Adipocyte (in vitro differentiated cells): ENCODE measurements at regions not wholly inside any gene's neighbourhood (a gene's known extent, or its start where the extent isn't known, plus 50 kb on each side); places are given as distances from the start of the nearest gene placed in this dataset.

Source experiments
- DNase-seq: peaks from one replicate; pipeline ENCODE4 v3.0.0-alpha.2; 2015; ENCODE audit warnings: low read depth
- H3K27me3 ChIP-seq: replicated peaks from 2 replicates; pipeline ENCODE4 v1.7.0; 2013; ENCODE audit warnings: mild to moderate bottlenecking, low read length, moderate library complexity; ENCODE audit not compliant: control insufficient read depth, insufficient read depth
- H3K36me3 ChIP-seq: 2 replicates; pipeline ENCODE4 v1.7.0; 2013; ENCODE audit warnings: low read length, mild to moderate bottlenecking, moderate library complexity; ENCODE audit not compliant: control insufficient read depth, insufficient read depth, severe bottlenecking
- H3K4me1 ChIP-seq: 2 replicates; pipeline ENCODE4 v1.7.0; 2013; ENCODE audit warnings: mild to moderate bottlenecking, low read length, moderate library complexity; ENCODE audit not compliant: control insufficient read depth, insufficient read depth
- H3K4me3 ChIP-seq: 2 replicates; pipeline ENCODE4 v1.7.0; 2013; ENCODE audit warnings: mild to moderate bottlenecking, low read length, moderate library complexity
- H3K9ac ChIP-seq: 2 replicates; pipeline ENCODE4 v1.7.0; 2013; ENCODE audit warnings: mild to moderate bottlenecking, low read length, moderate library complexity
- H3K9me3 ChIP-seq: 2 replicates; pipeline ENCODE4 v1.7.0; 2013; ENCODE audit warnings: mild to moderate bottlenecking, low read length, moderate library complexity; ENCODE audit not compliant: control insufficient read depth

GRCh38 chr4:24722026-24722568 is 73.3 kb upstream of the SOD3 start:
- Histone ChIP-seq H3K36me3 (no peaks in the 10 kb centered on the region), H3K9ac (no peak overlapping the region), H3K9me3 (no peaks in the 10 kb centered on the region), H3K4me3 (no peak overlapping the region), H3K4me1 (peaks cover 4% of the 10 kb centered on the region), H3K27me3 (no peaks in the 10 kb centered on the region)
- no peak for DNase-seq

- Histone ChIP-seq H3K4me3 (no peak overlapping the region), H3K9ac (no peak overlapping the region), H3K36me3 (no peaks in the 10 kb centered on the region), H3K27me3 (no peaks in the 10 kb centered on the region), H3K4me1 (peaks cover 21% of the 10 kb centered on the region), H3K9me3 (no peaks in the 10 kb centered on the region)
- no peak for DNase-seq
Measured at GRCh38 chr4:24727390-24728224, 67.8 kb upstream of the SOD3 start.

DNA sequence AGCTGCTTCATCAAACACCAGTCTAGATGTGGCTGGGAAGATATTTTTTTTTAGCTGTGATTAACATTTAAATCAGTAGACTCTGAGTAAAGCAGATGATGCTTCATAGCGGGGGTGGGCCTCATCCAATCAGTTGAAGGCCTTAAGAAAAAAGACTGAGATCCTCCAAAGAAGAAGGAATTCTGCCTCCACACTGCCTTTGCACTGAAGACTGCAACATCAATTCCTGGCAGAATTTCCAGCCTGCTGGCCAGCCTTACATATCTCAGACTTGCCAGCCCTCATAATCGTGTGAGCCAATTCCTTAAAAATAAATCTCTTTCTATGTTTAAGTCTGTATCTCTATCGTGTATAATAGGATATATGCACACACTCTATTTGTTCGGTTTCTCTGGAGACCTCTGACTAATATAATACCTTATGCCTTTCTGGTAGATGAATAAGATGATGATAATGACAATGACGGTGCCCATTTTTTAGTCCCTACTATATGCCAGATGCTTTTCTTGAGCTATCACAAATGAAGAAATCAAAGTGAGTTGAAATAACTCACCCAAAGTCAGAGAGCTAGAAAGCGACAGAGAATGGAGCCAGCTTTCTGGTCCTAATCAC is 66.1 kb upstream of the SOD3 start:
- no peaks in the 10 kb centered on the region for H3K9me3 ChIP-seq
- H3K36me3 ChIP-seq: no peaks in the 10 kb centered on the region
- no peak for DNase-seq
- H3K4me3 ChIP-seq: no peak overlapping the region
- no peak overlapping the region for H3K9ac ChIP-seq
- H3K27me3 ChIP-seq: no peaks in the 10 kb centered on the region
- H3K4me1 ChIP-seq: peaks cover 29% of the 10 kb centered on the region

GRCh38 chr4:24730256-24731001 is 64.9 kb upstream of the SOD3 start:
- peak overlapping the region; percentile 22 for H3K4me3 ChIP-seq
- no peaks in the 10 kb centered on the region for H3K36me3 ChIP-seq
- H3K9me3 ChIP-seq: no peaks in the 10 kb centered on the region
- no peaks in the 10 kb centered on the region for H3K27me3 ChIP-seq
- no peak overlapping the region for H3K9ac ChIP-seq
- peak; percentile 51 for DNase-seq
- H3K4me1 ChIP-seq: peaks cover 40% of the 10 kb centered on the region

GRCh38 chr4:24731448-24731847 is 63.9 kb upstream of the SOD3 start:
- Histone ChIP-seq H3K4me3 (no peak overlapping the region), H3K27me3 (no peaks in the 10 kb centered on the region), H3K4me1 (peaks cover 40% of the 10 kb centered on the region), H3K36me3 (no peaks in the 10 kb centered on the region), H3K9me3 (no peaks in the 10 kb centered on the region), H3K9ac (no peak overlapping the region)
- no peak for DNase-seq

DNA sequence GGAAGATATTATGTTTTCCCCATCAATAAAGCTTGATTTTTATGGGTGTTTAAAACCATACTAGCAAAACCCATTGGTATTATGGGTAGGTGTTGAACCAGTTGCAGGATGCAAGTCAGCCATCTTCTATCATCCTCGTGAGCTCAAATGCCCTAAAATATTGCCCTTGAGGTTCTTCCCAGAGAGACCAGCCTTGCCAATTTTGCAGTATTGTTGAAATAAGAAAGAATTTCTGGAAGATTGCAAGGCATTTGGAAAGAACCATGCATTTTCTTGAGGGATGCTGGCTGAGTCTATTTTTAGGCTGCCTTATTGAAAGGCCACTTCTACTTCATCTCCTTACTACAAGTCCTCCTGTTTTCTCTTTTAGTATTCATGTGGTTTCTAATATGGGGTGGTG is 60.9 kb upstream of the SOD3 start:
- Histone ChIP-seq H3K36me3 (no peaks in the 10 kb centered on the region), H3K4me1 (peaks cover 35% of the 10 kb centered on the region), H3K9ac (peak overlapping the region; percentile 41), H3K4me3 (peak overlapping the region; percentile 42), H3K9me3 (no peaks in the 10 kb centered on the region), H3K27me3 (no peaks in the 10 kb centered on the region)
- peak; percentile 61 for DNase-seq

DNA sequence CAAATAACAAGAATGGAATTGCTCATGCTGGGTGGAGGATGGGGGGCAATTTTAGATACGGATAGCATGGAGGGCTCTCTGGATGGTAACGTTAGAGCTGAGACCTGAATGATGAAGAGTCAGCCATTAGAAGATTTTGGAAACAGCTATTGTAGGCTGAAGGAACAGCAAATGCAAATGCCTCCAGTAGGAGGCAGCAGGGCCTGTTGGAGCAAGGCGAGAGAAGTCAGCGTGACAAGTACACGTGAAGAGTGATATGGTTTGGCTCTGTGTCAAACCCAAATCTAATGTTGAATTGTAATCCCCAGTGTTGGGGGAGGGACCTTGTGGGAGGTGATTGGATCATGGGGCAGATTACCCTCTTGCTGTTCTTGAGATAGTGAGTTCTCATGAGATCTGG is 59.3 kb upstream of the SOD3 start:
- Histone ChIP-seq H3K36me3 (no peaks in the 10 kb centered on the region), H3K9ac (no peak overlapping the region), H3K9me3 (no peaks in the 10 kb centered on the region), H3K27me3 (no peaks in the 10 kb centered on the region), H3K4me1 (peaks cover 22% of the 10 kb centered on the region), H3K4me3 (no peak overlapping the region)
- DNase-seq: peak; percentile 12

DNA sequence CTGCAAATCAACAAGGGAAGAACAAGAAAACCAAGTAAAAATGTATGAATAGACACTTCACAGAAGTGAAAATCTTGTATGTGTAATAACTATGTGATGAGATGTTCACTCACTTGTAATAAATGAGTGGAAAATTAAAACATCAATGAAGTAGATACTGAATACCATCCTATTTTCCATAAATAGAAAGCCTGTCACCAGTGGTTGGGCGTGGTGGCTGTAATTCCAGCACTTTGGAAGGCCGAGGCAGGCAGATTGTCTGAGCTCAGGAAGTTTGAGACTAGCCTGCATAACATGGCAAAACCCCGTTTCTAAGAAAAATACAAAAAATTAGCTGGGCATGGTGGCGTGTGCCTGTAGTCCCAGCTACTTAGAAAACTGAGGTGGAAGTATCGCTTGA is 53.5 kb upstream of the SOD3 start:
- H3K4me3 ChIP-seq: no peak overlapping the region
- peaks cover 13% of the 10 kb centered on the region for H3K4me1 ChIP-seq
- no peaks in the 10 kb centered on the region for H3K36me3 ChIP-seq
- no peak for DNase-seq
- no peaks in the 10 kb centered on the region for H3K9me3 ChIP-seq
- no peaks in the 10 kb centered on the region for H3K27me3 ChIP-seq
- no peak overlapping the region for H3K9ac ChIP-seq

GRCh38 chr4:24742335-24742734 is 53.0 kb upstream of the SOD3 start:
- Histone ChIP-seq H3K9me3 (no peaks in the 10 kb centered on the region), H3K9ac (no peak overlapping the region), H3K4me3 (no peak overlapping the region), H3K36me3 (no peaks in the 10 kb centered on the region), H3K4me1 (peaks cover 13% of the 10 kb centered on the region), H3K27me3 (no peaks in the 10 kb centered on the region)
- no peak for DNase-seq

DNA sequence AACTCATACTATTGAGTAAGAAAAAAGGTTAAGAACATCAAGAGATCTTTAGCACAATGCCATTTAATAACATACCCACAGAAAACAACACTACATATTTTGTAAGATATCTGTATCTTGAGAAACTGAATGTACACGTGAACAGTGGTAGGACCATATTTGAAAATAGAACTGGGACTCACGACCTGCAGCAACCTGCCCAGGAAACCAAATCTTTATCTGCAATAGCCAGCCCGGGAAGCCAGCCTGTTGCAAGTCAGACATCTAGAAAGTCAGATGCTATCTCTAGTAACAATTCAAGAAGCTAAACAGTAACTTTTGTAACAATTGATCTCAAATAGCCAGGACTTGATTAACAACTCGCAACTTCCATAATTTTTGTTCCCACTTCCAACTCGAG is 52.6 kb upstream of the SOD3 start:
- no peak overlapping the region for H3K9ac ChIP-seq
- no peaks in the 10 kb centered on the region for H3K9me3 ChIP-seq
- peaks cover 13% of the 10 kb centered on the region for H3K4me1 ChIP-seq
- H3K4me3 ChIP-seq: no peak overlapping the region
- H3K36me3 ChIP-seq: no peaks in the 10 kb centered on the region
- DNase-seq: no peak
- no peaks in the 10 kb centered on the region for H3K27me3 ChIP-seq

DNA sequence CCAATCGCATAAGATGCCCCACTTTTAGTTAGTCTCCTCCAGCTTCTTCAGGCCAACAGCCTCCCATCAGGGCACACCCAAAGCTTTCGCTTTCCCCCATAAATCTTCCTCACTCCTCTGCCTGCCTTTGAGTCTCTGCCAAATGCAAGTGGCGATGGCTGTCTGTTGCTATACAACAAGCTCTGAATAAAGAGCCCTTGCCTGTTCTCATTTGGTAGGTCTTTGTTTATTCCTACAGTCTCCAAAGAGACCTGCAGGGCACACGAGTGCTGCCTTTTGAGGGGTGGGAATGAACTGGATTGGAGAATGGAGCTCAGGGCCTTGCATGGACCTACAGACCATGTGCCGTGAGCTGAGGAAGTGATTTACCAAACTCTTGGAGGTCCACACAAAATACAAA is 52.2 kb upstream of the SOD3 start:
- no peak overlapping the region for H3K9ac ChIP-seq
- H3K36me3 ChIP-seq: no peaks in the 10 kb centered on the region
- peaks cover 13% of the 10 kb centered on the region for H3K4me1 ChIP-seq
- no peaks in the 10 kb centered on the region for H3K27me3 ChIP-seq
- H3K9me3 ChIP-seq: no peaks in the 10 kb centered on the region
- no peak for DNase-seq
- H3K4me3 ChIP-seq: no peak overlapping the region
